Endothelial cell of umbilical vein (primary cell): ENCODE measurements at regions not wholly inside any gene's neighbourhood (a gene's known extent, or its start where the extent isn't known, plus 50 kb on each side); places are given as distances from the start of the nearest gene placed in this dataset.

Experiments used
- CTCF ChIP-seq, 2 donors: IDR thresholded peaks; 1 replicate in 1 of 2; 2 replicates in 1 of 2; pipeline ENCODE4 v1.5.1; 2011; ENCODE audit warnings: low read length in 2 of 2, mild to moderate bottlenecking in 2 of 2, moderate library complexity in 2 of 2, control low read depth in 1 of 2, inconsistent platforms in 1 of 2, low read depth in 1 of 2; ENCODE audit not compliant: insufficient read depth in 1 of 2; ENCODE audit errors: extremely low read depth in 1 of 2
- EZH2 ChIP-seq: IDR thresholded peaks from 2 replicates; pipeline ENCODE4 v1.6.1; 2012; ENCODE audit warnings: borderline replicate concordance, low read depth, mild to moderate bottlenecking, moderate library complexity, low read length, inconsistent platforms; ENCODE audit not compliant: severe bottlenecking

GRCh38 chr16:35170610-35171009 lies 1711.2 kb downstream of the TP53TG3F start:
- TF ChIP-seq CTCF (IDR thresholded peaks at IDR 0.05; ENCODE audit: extremely low read depth in 1 of 2, insufficient read depth in 1 of 2, low read depth in 1 of 2, low read length in 2 of 2) (no peak), EZH2 (no peak)
